Mesothelial cell of epicardium (in vitro differentiated cells): ENCODE measurements at regions not wholly inside any gene's neighbourhood (a gene's known extent, or its start where the extent isn't known, plus 50 kb on each side); places are given as distances from the start of the nearest gene placed in this dataset.

Experiments used
- DNase-seq, 2 experiments: peaks; one replicate each; pipeline ENCODE4 v3.0.0; 2021; ENCODE audit warnings: low spot score in 2 of 2; ENCODE audit not compliant: unreplicated experiment in 2 of 2
- H3K27ac Mint-ChIP-seq: 2 replicates; pipeline ENCODE4 v1.8.0; 2021; ENCODE audit warnings: mixed read lengths
- H3K27me3 Mint-ChIP-seq: 2 replicates; pipeline ENCODE4 v1.8.0; 2021; ENCODE audit warnings: low read depth, mixed read lengths
- H3K36me3 Mint-ChIP-seq: 2 replicates; pipeline ENCODE4 v1.8.0; 2021; ENCODE audit warnings: mixed read lengths
- H3K4me1 Mint-ChIP-seq: 2 replicates; pipeline ENCODE4 v1.8.0; 2021; ENCODE audit warnings: mixed read lengths
- H3K4me3 Mint-ChIP-seq: 2 replicates; pipeline ENCODE4 v1.8.0; 2021; ENCODE audit warnings: mild to moderate bottlenecking, moderate library complexity, mixed read lengths
- H3K9me3 Mint-ChIP-seq: 2 replicates; pipeline ENCODE4 v1.8.0; 2021; ENCODE audit warnings: mixed read lengths
- CTCF ChIP-seq: fragments of 200-600 bp; sonication (generic); IDR thresholded peaks from one replicate; pipeline ENCODE4 v1.5.0; 2021; ENCODE audit warnings: antibody characterized with exemption; ENCODE audit not compliant: unreplicated experiment

GRCh38 chr15:98562331-98562937, 85.9 kb upstream of the IGF1R start:
- peaks cover 16% of the 10 kb centered on the region for H3K27me3 Mint-ChIP-seq
- H3K27ac Mint-ChIP-seq, result no peak overlapping the region
- TF ChIP-seq CTCF, result no peak
- no peak overlapping the region for H3K4me3 Mint-ChIP-seq
- no peaks in the 10 kb centered on the region for H3K4me1 Mint-ChIP-seq
- H3K9me3 Mint-ChIP-seq, result no peaks in the 10 kb centered on the region
- H3K36me3 Mint-ChIP-seq, result no peaks in the 10 kb centered on the region
- DNase-seq, result no peak

GRCh38 chr15:98565566-98565965, 82.8 kb upstream of the IGF1R start:
- no peak for TF ChIP-seq CTCF
- Mint-ChIP-seq H3K27ac (no peak overlapping the region), H3K9me3 (peaks cover 6% of the 10 kb centered on the region), H3K4me3 (no peak overlapping the region), H3K4me1 (no peaks in the 10 kb centered on the region), H3K27me3 (peaks cover 9% of the 10 kb centered on the region), H3K36me3 (no peaks in the 10 kb centered on the region)
- no peak for DNase-seq

GRCh38 chr15:98567951-98568350, 80.4 kb upstream of the IGF1R start:
- no peaks in the 10 kb centered on the region for H3K4me1 Mint-ChIP-seq
- peaks cover 10% of the 10 kb centered on the region for H3K27me3 Mint-ChIP-seq
- peaks cover 6% of the 10 kb centered on the region for H3K9me3 Mint-ChIP-seq
- no peak overlapping the region for H3K27ac Mint-ChIP-seq
- H3K36me3 Mint-ChIP-seq, result no peaks in the 10 kb centered on the region
- DNase-seq, result no peak
- no peak overlapping the region for H3K4me3 Mint-ChIP-seq
- TF ChIP-seq CTCF, result no peak

- Mint-ChIP-seq H3K4me1 (no peaks in the 10 kb centered on the region), H3K4me3 (no peak overlapping the region), H3K27me3 (peaks cover 10% of the 10 kb centered on the region), H3K36me3 (no peaks in the 10 kb centered on the region), H3K27ac (no peak overlapping the region), H3K9me3 (peaks cover 6% of the 10 kb centered on the region)
- TF ChIP-seq CTCF, result peak; percentile 64
- DNase-seq, result no peak
These were observed 79.8 kb upstream of the IGF1R start for GRCh38 chr15:98568382-98569017.

GRCh38 chr15:98570119-98570518, 78.2 kb upstream of the IGF1R start:
- TF ChIP-seq CTCF, result no peak
- H3K9me3 Mint-ChIP-seq, result peaks cover 6% of the 10 kb centered on the region
- H3K27me3 Mint-ChIP-seq, result peaks cover 10% of the 10 kb centered on the region
- H3K4me3 Mint-ChIP-seq, result no peak overlapping the region
- H3K36me3 Mint-ChIP-seq, result no peaks in the 10 kb centered on the region
- no peak overlapping the region for H3K27ac Mint-ChIP-seq
- H3K4me1 Mint-ChIP-seq, result no peaks in the 10 kb centered on the region
- no peak for DNase-seq
